Stimulated activated naive B cell treated with anti-CD40 and anti-IgM and Interleukin-4, amounts not matched to agents 10 μg/mL and 1 μg/mL and 100 μg/mL, for 72 hours (primary cell): ENCODE measurements at regions not wholly inside any gene's neighbourhood (a gene's known extent, or its start where the extent isn't known, plus 50 kb on each side); places are given as distances from the start of the nearest gene placed in this dataset.

Source experiments
- ATAC-seq, 2 donors: fragments of 150-1000 bp; cut with Tn5 transposase; replicated peaks; 2 replicates each; pipeline ENCODE4 v1.10.0; 2021; ENCODE audit warnings: moderate library complexity in 1 of 2
- DNase-seq: peaks from one replicate; pipeline ENCODE4 v3.0.0; 2021
- H3K27ac Mint-ChIP-seq: one replicate; pipeline ENCODE4 v1.8.0; 2022; ENCODE audit warnings: mild to moderate bottlenecking, mixed read lengths
- H3K27me3 Mint-ChIP-seq, 2 donors: one replicate each; pipeline ENCODE4 v1.8.0; 2022; ENCODE audit warnings: mixed read lengths in 2 of 2
- H3K36me3 Mint-ChIP-seq, 2 donors: one replicate each; pipeline ENCODE4 v1.8.0; 2022; ENCODE audit warnings: mixed read lengths in 2 of 2, mild to moderate bottlenecking in 1 of 2
- H3K4me1 Mint-ChIP-seq, 2 donors: one replicate each; pipeline ENCODE4 v1.8.0; 2022; ENCODE audit warnings: mixed read lengths in 2 of 2, mild to moderate bottlenecking in 1 of 2
- H3K4me3 Mint-ChIP-seq, 2 donors: one replicate each; pipeline ENCODE4 v1.8.0; 2022; ENCODE audit warnings: mild to moderate bottlenecking in 2 of 2, mixed read lengths in 2 of 2, moderate library complexity in 1 of 2
- H3K9me3 Mint-ChIP-seq, 2 donors: one replicate each; pipeline ENCODE4 v1.8.0; 2022; ENCODE audit warnings: mixed read lengths in 2 of 2, mild to moderate bottlenecking in 1 of 2

DNA sequence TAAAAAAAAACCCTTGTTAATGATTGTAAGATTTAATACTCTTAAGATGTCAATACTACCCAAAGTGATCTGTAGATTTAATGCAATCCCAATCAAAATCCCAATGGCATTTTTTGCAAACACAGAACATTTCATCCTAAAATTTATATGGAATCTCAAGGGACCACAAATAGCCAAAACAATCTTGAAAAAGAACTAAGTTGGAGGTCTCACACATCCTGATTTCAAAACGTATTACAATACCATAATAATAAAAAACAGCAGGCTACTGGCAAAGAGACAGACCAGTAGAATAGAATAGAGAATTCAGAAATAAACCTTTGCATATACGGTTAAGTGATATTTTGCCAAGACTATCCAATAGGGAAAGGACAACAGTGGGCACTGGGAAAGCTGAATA lies 331.9 kb upstream of the JARID2 start:
- H3K27me3 Mint-ChIP-seq, result no peaks in the 10 kb centered on the region
- no peak for DNase-seq
- H3K9me3 Mint-ChIP-seq, result peaks cover 8 to 9% of the 10 kb centered on the region in 2 donors
- no peak for ATAC-seq
- H3K4me1 Mint-ChIP-seq, result peaks cover 22 to 24% of the 10 kb centered on the region in 2 donors
- H3K27ac Mint-ChIP-seq, result no peak overlapping the region
- H3K36me3 Mint-ChIP-seq, result peaks cover 8 to 14% of the 10 kb centered on the region in 2 donors
- no peak overlapping the region for H3K4me3 Mint-ChIP-seq

DNA sequence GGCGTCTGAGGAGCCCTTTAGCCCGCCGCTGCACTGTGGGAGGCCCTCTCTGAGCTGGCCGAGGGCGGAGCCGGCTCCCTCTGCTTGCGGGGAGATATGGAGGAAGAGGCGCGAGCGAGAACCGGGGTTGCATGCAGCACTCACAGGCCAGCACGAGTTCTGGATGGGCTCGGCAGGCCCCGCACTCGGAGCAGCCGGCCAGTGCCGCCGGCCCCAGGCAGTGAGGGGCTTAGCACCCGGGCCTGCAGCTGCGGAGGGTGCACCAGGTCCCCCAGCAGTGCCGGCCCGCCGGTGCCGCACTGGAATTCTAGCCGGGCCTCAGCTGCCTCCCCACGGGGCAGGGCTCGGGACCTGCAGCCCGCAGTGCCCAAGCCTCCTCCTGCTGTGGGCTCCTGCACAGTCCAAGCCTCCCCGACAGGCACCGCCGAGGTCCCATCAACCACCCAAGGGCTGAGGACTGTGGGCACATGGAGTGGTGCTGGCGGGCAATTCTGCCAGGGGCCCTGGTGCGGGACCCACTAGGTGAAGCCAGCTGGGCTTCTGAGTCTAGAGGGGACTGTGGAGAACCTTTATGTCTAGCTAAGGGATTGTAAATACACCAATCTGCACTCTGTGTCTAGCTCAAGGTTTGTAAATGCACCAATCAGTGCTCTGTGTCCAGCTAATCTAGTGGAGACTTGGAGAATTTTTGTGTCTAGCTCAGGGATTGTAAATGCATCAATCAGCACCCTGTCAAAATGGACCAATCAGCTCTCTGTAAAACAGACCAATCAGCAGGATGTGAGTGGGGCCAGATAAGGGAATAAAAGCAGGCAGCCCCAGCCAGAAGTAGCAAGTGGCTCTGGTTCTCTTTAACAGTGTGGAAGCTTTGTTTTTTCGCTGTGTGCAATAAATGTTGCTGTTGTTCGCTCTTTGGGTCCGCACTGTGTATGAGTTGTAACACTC lies 329.7 kb upstream of the JARID2 start:
- Mint-ChIP-seq H3K9me3 (peaks cover 7% of the 10 kb centered on the region in 2 donors), H3K27ac (no peak overlapping the region), H3K4me1 (peaks cover 12 to 17% of the 10 kb centered on the region in 2 donors), H3K4me3 (no peak overlapping the region), H3K27me3 (no peaks in the 10 kb centered on the region), H3K36me3 (peaks cover 7 to 11% of the 10 kb centered on the region in 2 donors)
- ATAC-seq, result no peak
- no peak for DNase-seq

DNA sequence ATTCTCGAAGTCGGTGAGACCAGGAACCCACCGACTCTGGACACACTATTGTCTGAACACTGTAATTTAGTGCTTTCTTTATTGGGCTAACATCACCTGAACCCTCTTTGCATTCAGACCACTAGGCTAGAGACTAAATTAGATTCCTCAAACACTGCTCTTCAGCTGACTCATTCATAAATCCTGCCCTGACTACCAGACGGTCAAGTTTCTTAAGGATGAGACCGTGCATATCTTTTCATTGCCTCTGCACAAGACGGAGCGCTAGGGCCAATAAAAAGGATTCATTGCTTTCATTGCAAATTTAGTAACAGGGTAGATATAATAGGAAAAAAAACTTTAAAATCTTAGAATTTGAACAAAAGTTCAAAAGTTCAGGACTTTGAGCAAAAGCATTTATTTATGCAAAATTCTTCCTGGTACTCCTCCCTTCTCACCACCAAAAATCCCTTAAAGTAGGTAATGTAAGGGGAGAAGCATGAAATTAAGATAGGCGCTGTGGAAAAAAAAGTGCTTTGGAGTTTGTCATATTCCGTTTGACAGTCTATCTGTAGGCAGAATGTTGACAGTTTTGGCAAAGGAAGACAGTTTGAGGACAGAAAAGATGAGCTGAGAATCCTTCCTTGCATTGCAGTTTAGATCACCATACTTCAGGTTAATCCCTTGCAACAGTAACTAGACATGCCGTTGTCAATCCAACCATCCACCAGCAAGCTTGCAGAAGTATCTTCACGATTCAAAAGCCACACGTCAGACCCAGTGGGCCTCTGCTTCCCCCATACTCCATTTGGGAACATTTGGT lies 328.6 kb upstream of the JARID2 start:
- H3K27me3 Mint-ChIP-seq, result no peaks in the 10 kb centered on the region
- no peak for DNase-seq
- H3K4me3 Mint-ChIP-seq, result no peak overlapping the region
- peaks cover 12 to 17% of the 10 kb centered on the region in 2 donors for H3K4me1 Mint-ChIP-seq
- H3K9me3 Mint-ChIP-seq, result no peaks in the 10 kb centered on the region
- no peaks in the 10 kb centered on the region for H3K36me3 Mint-ChIP-seq
- H3K27ac Mint-ChIP-seq, result no peak overlapping the region
- no peak for ATAC-seq

DNA sequence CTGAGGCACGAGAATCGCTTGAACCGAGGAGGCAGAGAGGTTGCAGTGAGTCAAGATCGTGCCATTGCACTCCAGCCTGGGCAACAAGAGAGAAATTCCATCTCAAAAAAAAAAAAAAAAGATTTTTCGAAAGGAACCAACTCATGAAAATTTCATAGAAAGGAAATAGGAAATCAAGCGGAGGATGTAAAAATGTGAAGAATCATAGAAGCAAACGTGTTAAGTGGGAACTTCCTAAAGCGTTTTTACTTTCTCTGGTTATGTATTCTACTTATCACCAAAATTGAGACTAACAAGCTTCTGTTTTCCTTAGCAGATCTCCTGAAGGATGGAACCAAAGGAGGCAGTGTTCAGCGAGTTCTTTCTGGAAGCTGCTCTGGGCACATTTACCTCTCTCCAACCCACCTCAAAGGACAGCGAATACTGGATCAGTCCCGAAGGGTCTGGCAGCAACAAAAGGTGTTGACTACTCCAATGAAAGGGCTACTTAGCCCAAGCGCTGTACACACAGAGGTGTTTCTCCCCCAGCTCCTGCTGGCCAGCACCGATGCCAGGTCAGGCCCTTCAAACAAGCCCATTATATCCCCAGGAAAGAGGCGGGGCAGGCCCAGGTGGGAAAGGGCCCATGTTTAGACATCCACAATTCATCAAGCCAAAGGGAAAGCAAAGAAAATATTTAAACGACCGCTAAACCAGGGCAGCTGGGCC lies 327.5 kb upstream of the JARID2 start:
- Mint-ChIP-seq H3K9me3 (no peaks in the 10 kb centered on the region), H3K4me1 (peaks cover 17 to 27% of the 10 kb centered on the region in 2 donors), H3K36me3 (no peaks in the 10 kb centered on the region), H3K4me3 (no peak overlapping the region), H3K27me3 (no peaks in the 10 kb centered on the region), H3K27ac (peak overlapping the region; percentile 47)
- DNase-seq, result no peak
- ATAC-seq, result no peak

DNA sequence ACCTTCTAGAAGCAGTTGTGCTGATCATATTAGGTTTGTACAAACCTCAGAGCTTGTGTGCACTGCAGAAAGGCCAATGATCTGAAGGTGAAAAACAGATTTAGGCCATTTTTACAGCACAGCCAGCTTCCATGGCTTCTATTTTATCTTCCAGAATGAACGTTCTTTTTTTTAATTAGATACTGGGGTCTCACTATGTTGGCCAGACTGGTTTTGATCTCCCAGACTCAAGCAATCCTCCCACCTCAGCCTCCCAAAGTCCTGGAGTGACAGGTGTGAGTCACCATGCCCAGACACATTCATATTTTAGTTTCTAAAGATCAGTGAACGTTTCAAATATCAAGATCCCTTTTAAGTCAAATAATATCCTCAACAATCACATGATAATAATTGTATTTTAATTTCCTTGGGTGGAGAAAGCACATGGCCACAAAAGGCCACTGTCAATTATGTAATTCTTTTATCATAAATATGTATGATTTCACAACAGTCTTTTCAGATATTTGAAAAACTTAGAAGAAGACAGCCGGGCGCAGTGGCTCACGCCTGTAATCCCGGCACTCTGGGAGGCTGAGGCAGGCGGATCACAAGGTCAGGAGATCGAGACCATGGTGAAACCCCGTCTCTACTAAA lies 326.7 kb upstream of the JARID2 start:
- no peak overlapping the region for H3K27ac Mint-ChIP-seq

DNA sequence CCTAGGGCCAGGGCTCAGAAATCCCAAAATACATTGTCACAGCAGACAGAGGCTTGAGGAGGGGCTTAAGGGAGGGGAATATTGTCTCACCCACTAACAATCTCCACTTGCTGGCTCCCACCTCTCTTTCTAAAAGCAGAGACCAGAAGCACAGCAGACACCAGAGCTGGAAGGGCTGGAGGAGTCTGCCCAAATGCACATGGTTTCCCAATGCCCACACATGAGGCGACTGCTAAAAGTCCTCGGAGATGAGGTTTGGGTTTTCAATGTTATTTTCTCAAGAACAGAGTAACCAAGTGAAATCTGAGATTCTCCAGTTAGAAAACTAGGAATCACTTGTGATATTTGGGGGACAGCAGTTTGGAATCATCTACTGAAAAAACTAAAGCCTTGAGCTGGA lies 325.6 kb upstream of the JARID2 start:
- no peak for ATAC-seq
- peaks cover 17 to 28% of the 10 kb centered on the region in 2 donors for H3K4me1 Mint-ChIP-seq

More for the DNA sequence above, 326.7 kb upstream of the JARID2 start:
- ATAC-seq, result no peak
- Mint-ChIP-seq H3K9me3 (no peaks in the 10 kb centered on the region), H3K4me3 (no peak overlapping the region), H3K36me3 (no peaks in the 10 kb centered on the region), H3K27me3 (no peaks in the 10 kb centered on the region), H3K4me1 (peaks cover 17 to 28% of the 10 kb centered on the region in 2 donors)
- DNase-seq, result no peak

DNA sequence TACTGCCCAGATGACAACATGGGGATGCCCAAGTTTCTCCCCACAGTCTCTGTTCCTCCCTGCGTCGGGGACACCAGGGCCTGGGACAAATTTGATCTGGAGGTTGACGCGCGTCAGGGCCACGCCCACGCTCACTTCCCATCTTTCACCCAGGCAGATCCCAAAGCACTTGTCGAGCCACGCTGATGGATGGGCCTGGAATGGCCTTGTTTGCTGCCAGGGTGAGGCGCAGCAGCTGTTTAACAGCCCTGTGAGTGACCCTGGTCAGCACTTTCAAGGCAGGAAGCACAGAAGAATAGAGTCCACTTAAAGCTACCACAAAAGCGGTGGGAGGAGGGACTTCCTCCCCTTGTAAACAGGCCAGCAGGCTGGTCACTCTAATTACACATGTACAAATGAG lies 324.7 kb upstream of the JARID2 start:
- Mint-ChIP-seq H3K36me3 (no peaks in the 10 kb centered on the region), H3K4me1 (peaks cover 19 to 28% of the 10 kb centered on the region in 2 donors), H3K27ac (peak overlapping the region; percentile 25), H3K9me3 (no peaks in the 10 kb centered on the region), H3K27me3 (no peaks in the 10 kb centered on the region), H3K4me3 (no peak overlapping the region)
- ATAC-seq, result no peak
- no peak for DNase-seq

More for the DNA sequence above, 325.6 kb upstream of the JARID2 start:
- Mint-ChIP-seq H3K4me3 (no peak overlapping the region), H3K9me3 (no peaks in the 10 kb centered on the region), H3K27ac (no peak overlapping the region), H3K27me3 (no peaks in the 10 kb centered on the region), H3K36me3 (no peaks in the 10 kb centered on the region)
- no peak for DNase-seq

DNA sequence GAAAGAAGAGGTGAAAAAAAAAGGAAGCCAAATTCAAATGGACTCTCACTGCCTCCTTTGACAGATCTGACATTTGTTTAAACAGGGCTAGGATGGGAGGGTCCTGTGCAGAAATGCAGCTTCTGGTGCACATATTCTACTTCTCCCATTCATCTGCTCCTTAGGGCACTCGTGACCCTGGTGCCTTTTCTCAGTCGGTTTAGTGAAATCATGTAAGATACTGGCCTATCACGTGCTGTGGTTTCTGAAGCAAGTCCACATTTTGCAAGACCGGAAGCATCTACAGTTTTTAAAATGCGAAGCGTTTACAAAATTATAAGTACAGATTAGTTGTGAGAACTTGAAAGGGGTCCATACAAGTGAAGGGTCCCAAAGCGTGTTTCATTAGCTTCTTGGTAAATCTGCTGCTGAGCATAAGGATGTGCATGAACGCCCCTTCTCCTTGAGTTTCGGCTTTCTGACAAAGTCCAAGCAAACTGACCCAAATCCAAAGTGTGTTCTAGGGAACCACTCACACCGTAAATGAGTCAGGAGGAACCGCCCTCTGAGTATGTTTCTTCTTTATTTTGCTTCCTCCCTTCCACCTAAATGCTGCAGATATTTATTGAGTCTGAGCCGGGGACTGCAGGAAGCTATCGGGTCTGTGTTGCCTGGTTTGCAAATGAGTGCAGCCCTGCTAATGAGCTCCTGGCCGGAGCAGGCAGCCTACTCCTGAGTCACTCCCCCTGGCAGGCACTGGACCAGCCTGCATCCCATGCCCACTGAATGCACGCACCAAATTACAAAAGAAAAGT lies 323.8 kb upstream of the JARID2 start:
- no peaks in the 10 kb centered on the region for H3K36me3 Mint-ChIP-seq
- H3K4me3 Mint-ChIP-seq, result no peak overlapping the region
- H3K9me3 Mint-ChIP-seq, result no peaks in the 10 kb centered on the region
- no peaks in the 10 kb centered on the region for H3K27me3 Mint-ChIP-seq
- H3K27ac Mint-ChIP-seq, result no peak overlapping the region
- peaks cover 19 to 28% of the 10 kb centered on the region in 2 donors for H3K4me1 Mint-ChIP-seq
- ATAC-seq (peak; percentile 58 to 62), DNase-seq (no peak)

DNA sequence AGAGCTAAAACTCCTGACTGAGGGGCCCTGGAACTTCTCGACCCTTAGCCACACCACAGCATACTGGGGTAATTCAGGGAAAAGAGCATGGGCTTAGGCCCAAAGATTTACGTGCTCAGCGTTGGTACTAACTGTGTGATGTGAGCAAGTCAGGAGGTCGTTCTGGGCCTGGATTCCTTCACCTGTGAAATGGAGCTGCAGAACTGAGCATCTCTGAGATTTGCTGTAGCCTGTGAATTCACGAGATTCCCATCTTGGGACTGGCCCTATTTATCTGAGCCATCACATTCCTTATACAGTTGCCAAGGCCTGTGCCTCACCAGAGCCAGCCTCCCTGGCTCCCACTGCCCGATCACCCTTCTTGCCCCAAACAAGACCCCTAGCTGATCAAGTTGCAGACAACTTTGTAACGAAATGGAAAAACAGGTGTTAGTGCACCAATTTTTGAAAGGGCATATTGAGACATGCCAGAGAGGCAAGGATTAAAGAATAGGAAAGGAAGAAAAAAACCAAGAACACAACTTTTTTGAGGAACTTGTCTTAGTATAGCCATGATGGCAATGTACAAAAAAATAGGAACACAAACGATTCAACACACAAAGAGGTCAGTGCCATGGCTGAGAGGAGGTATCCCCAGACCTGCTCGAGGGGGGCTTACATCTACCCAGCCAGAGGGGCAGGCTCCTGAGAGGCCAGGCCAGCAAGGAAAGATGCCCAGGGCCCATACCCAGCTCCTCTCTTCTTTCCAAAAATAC lies 323.0 kb upstream of the JARID2 start:
- no peaks in the 10 kb centered on the region for H3K36me3 Mint-ChIP-seq
- no peak overlapping the region for H3K27ac Mint-ChIP-seq
- peak in 1 of 2 donors; percentile 4 for ATAC-seq
- H3K9me3 Mint-ChIP-seq, result no peaks in the 10 kb centered on the region
- H3K4me3 Mint-ChIP-seq, result no peak overlapping the region
- no peaks in the 10 kb centered on the region for H3K27me3 Mint-ChIP-seq
- peaks cover 19 to 28% of the 10 kb centered on the region in 2 donors for H3K4me1 Mint-ChIP-seq
- no peak for DNase-seq

DNA sequence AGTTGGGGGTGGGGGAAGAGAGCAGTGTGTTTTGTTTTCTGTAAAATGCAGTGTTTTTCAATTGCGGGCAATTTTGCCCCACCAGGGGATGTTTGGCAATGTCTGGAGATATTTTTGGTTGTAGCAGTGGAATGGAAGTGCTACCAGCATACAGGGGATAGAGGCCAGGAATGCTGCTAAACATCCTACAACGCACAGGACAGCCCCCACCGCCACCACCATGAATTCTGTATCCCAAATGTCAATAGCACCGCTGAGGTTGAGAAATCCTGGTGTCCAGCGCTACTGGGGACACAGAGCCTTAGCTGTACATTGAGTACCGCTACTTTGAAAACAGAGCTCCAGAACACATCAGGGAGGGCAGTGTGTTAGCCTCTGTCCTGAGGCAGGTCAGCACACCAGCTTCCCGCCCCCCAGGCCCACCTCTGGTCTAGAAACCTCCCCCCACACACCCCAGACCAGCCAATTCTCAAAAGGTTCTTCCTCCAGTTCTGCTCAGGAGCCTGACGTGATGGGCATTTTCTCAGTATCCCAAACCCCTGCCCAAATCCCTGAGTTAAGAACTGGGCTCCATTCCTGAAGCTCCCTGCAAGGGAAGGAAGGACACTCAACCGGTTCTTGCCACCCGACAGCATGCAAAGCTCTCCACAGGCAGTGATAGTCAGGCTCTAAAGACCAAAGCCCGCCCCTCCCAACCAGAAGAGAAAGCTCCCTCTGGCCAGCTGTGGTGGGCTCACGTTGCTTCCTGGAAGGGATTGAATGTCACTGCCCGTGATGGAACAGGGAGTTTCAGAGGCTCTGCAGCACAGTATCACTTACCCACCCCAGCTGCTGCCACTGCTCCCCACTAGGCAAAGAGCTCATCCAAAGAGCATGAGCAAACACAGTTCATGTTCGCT lies 321.5 kb upstream of the JARID2 start:
- Mint-ChIP-seq H3K27me3 (no peaks in the 10 kb centered on the region), H3K9me3 (no peaks in the 10 kb centered on the region), H3K4me1 (peaks cover 26 to 37% of the 10 kb centered on the region in 2 donors), H3K4me3 (no peak overlapping the region), H3K27ac (no peak overlapping the region), H3K36me3 (no peaks in the 10 kb centered on the region)
- DNase-seq (no peak), ATAC-seq (no peak)

DNA sequence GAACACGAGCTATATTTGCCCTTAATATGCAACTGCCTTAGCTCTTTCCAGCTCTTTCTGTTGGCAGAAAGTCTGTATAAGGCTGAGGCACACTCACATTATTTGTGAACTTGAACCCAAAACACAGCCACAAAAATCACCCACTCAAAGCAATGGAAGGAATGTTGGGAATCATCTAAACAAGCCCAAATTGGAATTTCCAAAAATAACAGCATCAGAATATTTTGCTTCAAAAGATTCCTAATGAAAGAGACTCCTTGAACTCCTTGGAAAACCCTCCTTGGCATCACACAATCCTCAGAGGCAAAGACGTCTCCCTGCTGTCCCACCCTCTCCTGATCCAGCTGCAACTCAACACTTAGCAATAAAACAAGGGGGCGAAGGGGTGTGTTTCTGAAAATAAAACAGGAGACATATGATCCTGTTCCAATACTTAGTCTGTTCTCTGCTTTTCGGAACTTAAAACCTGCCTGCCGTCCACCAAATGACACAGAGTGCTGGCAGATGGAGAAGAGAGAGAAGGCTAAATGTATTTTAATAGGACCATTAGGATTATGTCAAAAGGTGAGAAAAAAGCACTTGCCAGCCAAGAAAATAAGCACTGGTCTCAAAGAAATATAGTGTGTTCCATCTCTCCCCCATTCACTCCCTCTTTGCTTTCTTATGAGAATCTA lies 320.7 kb upstream of the JARID2 start:
- Mint-ChIP-seq H3K4me1 (peaks cover 28 to 44% of the 10 kb centered on the region in 2 donors), H3K9me3 (no peaks in the 10 kb centered on the region), H3K27ac (no peak overlapping the region), H3K27me3 (no peaks in the 10 kb centered on the region), H3K4me3 (no peak overlapping the region), H3K36me3 (no peaks in the 10 kb centered on the region)
- DNase-seq (no peak), ATAC-seq (no peak)

DNA sequence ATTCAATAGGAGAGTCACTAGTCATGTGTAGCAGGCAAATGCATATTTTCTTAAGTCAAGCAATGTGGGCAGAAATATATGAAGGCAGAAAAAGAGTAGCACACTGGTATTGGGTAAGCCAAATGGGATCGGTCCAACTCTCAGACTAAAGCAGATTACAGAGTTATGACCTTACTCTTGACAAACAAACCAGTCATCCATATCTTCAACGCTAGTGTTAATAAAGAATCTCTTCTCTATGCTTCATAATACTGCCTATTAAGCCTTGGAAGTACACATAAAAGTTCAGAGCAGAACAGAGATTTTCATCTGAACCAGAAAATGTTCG lies 320.2 kb upstream of the JARID2 start:
- no peak overlapping the region for H3K27ac Mint-ChIP-seq
- ATAC-seq, result no peak

More for the DNA sequence above, 320.2 kb upstream of the JARID2 start:
- H3K4me1 Mint-ChIP-seq, result peaks cover 31 to 44% of the 10 kb centered on the region in 2 donors
- H3K4me3 Mint-ChIP-seq, result no peak overlapping the region
- no peaks in the 10 kb centered on the region for H3K27me3 Mint-ChIP-seq
- no peaks in the 10 kb centered on the region for H3K36me3 Mint-ChIP-seq
- no peak for DNase-seq
- H3K9me3 Mint-ChIP-seq, result no peaks in the 10 kb centered on the region
